Osteoblast (primary cell): ENCODE measurements at regions not wholly inside any gene's neighbourhood (a gene's known extent, or its start where the extent isn't known, plus 50 kb on each side); places are given as distances from the start of the nearest gene placed in this dataset.

Experiments used
- DNase-seq: peaks from one replicate; pipeline ENCODE4 v3.0.0; 2011; ENCODE audit warnings: low spot score, mixed read lengths; ENCODE audit not compliant: insufficient read length; ENCODE audit errors: missing footprints
- H2AFZ ChIP-seq: 2 replicates; pipeline ENCODE4 v1.6.0; 2011; ENCODE audit warnings: mild to moderate bottlenecking, low read length
- H3K27ac ChIP-seq: 2 replicates; pipeline ENCODE4 v1.5.1; 2011; ENCODE audit warnings: mild to moderate bottlenecking, low read depth, low read length, moderate library complexity
- H3K27me3 ChIP-seq: 2 replicates; pipeline ENCODE4 v1.6.0; 2012; ENCODE audit warnings: mild to moderate bottlenecking, control low read depth, inconsistent platforms, low read length, moderate library complexity; ENCODE audit not compliant: insufficient read depth
- H3K36me3 ChIP-seq: 2 replicates; pipeline ENCODE4 v1.5.1; 2011; ENCODE audit warnings: mild to moderate bottlenecking, low read length, control low read depth, moderate library complexity; ENCODE audit not compliant: insufficient read depth
- H3K4me1 ChIP-seq: 2 replicates; pipeline ENCODE4 v1.5.1; 2011; ENCODE audit warnings: mild to moderate bottlenecking, low read length, control low read depth, moderate library complexity; ENCODE audit not compliant: insufficient read depth
- H3K4me2 ChIP-seq: 2 replicates; pipeline ENCODE4 v1.6.0; 2011; ENCODE audit warnings: mild to moderate bottlenecking, low read length; ENCODE audit not compliant: insufficient read depth
- H3K4me3 ChIP-seq: fragments of 200-600 bp; sonication (generic); 3 replicates; pipeline ENCODE4 v1.5.1; 2012; ENCODE audit warnings: mild to moderate bottlenecking, low read length, inconsistent platforms; ENCODE audit not compliant: insufficient read depth
- H3K79me2 ChIP-seq: 2 replicates; pipeline ENCODE4 v1.6.0; 2012; ENCODE audit warnings: mild to moderate bottlenecking, low read length, control low read depth, inconsistent platforms; ENCODE audit not compliant: insufficient read depth
- H3K9me3 ChIP-seq: 2 replicates; pipeline ENCODE4 v1.5.1; 2011; ENCODE audit warnings: low read depth, low read length, control low read depth
- H4K20me1 ChIP-seq: 2 replicates; pipeline ENCODE4 v1.6.0; 2012; ENCODE audit warnings: mild to moderate bottlenecking, low read length, control low read depth; ENCODE audit not compliant: insufficient read depth
- CTCF ChIP-seq: IDR thresholded peaks from 2 replicates; pipeline ENCODE4 v1.5.1; 2011; ENCODE audit warnings: mild to moderate bottlenecking, low read depth, low read length, moderate library complexity; ENCODE audit errors: extremely low read depth

- H4K20me1 ChIP-seq = no peaks in the 10 kb centered on the region
- no peak overlapping the region for H2AFZ ChIP-seq
- no peak for TF ChIP-seq CTCF
- H3K27me3 ChIP-seq = no peaks in the 10 kb centered on the region
- DNase-seq = no peak
- H3K9me3 ChIP-seq = no peaks in the 10 kb centered on the region
- no peaks in the 10 kb centered on the region for H3K36me3 ChIP-seq
- H3K4me2 ChIP-seq = no peak overlapping the region
- H3K79me2 ChIP-seq = no peaks in the 10 kb centered on the region
- H3K4me1 ChIP-seq = peaks cover 2% of the 10 kb centered on the region
- H3K4me3 ChIP-seq = no peak overlapping the region
- H3K27ac ChIP-seq = no peak overlapping the region
These were observed 165.0 kb downstream of the ASB1 start for GRCh38 chr2:238591732-238592131.

GRCh38 chr2:238593236-238593635, 166.5 kb downstream of the ASB1 start:
- H3K4me3 ChIP-seq = no peak overlapping the region
- H3K9me3 ChIP-seq = no peaks in the 10 kb centered on the region
- H3K27me3 ChIP-seq = no peaks in the 10 kb centered on the region
- H3K27ac ChIP-seq = no peak overlapping the region
- DNase-seq = no peak
- no peak for TF ChIP-seq CTCF
- no peak overlapping the region for H3K4me2 ChIP-seq
- H4K20me1 ChIP-seq = no peaks in the 10 kb centered on the region
- H3K79me2 ChIP-seq = no peaks in the 10 kb centered on the region
- no peaks in the 10 kb centered on the region for H3K36me3 ChIP-seq
- no peak overlapping the region for H2AFZ ChIP-seq
- H3K4me1 ChIP-seq = peaks cover 14% of the 10 kb centered on the region

- no peaks in the 10 kb centered on the region for H4K20me1 ChIP-seq
- H3K4me3 ChIP-seq = no peak overlapping the region
- no peaks in the 10 kb centered on the region for H3K79me2 ChIP-seq
- H3K27me3 ChIP-seq = no peaks in the 10 kb centered on the region
- no peak overlapping the region for H3K4me2 ChIP-seq
- H3K27ac ChIP-seq = no peak overlapping the region
- DNase-seq = no peak
- peaks cover 14% of the 10 kb centered on the region for H3K4me1 ChIP-seq
- H3K36me3 ChIP-seq = no peaks in the 10 kb centered on the region
- TF ChIP-seq CTCF = no peak
- H2AFZ ChIP-seq = no peak overlapping the region
- no peaks in the 10 kb centered on the region for H3K9me3 ChIP-seq
These were observed 167.0 kb downstream of the ASB1 start for GRCh38 chr2:238593678-238594077.

GRCh38 chr2:238594796-238595749, 168.3 kb downstream of the ASB1 start:
- Histone ChIP-seq H4K20me1 (no peaks in the 10 kb centered on the region), H2AFZ (no peak overlapping the region), H3K36me3 (no peaks in the 10 kb centered on the region), H3K4me2 (no peak overlapping the region), H3K9me3 (no peaks in the 10 kb centered on the region), H3K4me3 (no peak overlapping the region), H3K79me2 (no peaks in the 10 kb centered on the region), H3K27me3 (no peaks in the 10 kb centered on the region), H3K4me1 (peaks cover 14% of the 10 kb centered on the region), H3K27ac (no peak overlapping the region)
- no peak for DNase-seq
- no peak for TF ChIP-seq CTCF
